NOMO-1 (cell line): ENCODE measurements at regions not wholly inside any gene's neighbourhood (a gene's known extent, or its start where the extent isn't known, plus 50 kb on each side); places are given as distances from the start of the nearest gene placed in this dataset.

Experiments
- DNase-seq, 2 experiments: peaks; one replicate each; lab custom pipeline; 2025; ENCODE audit not compliant: unreplicated experiment in 2 of 2; lab: John Stamatoyannopoulos, UW

GRCh38 chrX:80098038-80098437, 83.5 kb downstream of the TBX22 start:
- DNase-seq: no peak

- DNase-seq: no peak
These were observed 105.8 kb downstream of the TBX22 start for GRCh38 chrX:80120335-80120734.

- no peak for DNase-seq
These were observed 124.4 kb downstream of the TBX22 start for GRCh38 chrX:80138938-80139337.

GRCh38 chrX:80139564-80139963, 125.0 kb downstream of the TBX22 start:
- no peak for DNase-seq

GRCh38 chrX:80170581-80170980, 156.0 kb downstream of the TBX22 start:
- DNase-seq: no peak

- no peak for DNase-seq
These were observed 158.7 kb downstream of the TBX22 start for GRCh38 chrX:80173261-80173660.

- no peak for DNase-seq
These were observed 160.5 kb downstream of the TBX22 start for GRCh38 chrX:80174925-80175574.

GRCh38 chrX:80181079-80181478, 166.5 kb downstream of the TBX22 start:
- DNase-seq: no peak

GRCh38 chrX:80184854-80185253, 170.3 kb downstream of the TBX22 start:
- DNase-seq: no peak

- no peak for DNase-seq
These were observed 192.1 kb downstream of the TBX22 start for GRCh38 chrX:80206647-80207046.

GRCh38 chrX:80207327-80207726, 192.8 kb downstream of the TBX22 start:
- DNase-seq: no peak

- no peak for DNase-seq
These were observed 201.5 kb downstream of the TBX22 start for GRCh38 chrX:80216086-80216485.

GRCh38 chrX:80223982-80224579, 196.2 kb upstream of the TENT5D start:
- DNase-seq: peak; percentile 28 to 47

GRCh38 chrX:80229626-80230025, 190.6 kb upstream of the TENT5D start:
- no peak for DNase-seq

- no peak for DNase-seq
These were observed 183.2 kb upstream of the TENT5D start for GRCh38 chrX:80237072-80237471.

GRCh38 chrX:80246271-80246670, 174.0 kb upstream of the TENT5D start:
- no peak for DNase-seq

GRCh38 chrX:80266287-80266686, 154.0 kb upstream of the TENT5D start:
- no peak for DNase-seq

GRCh38 chrX:80266979-80267378, 153.3 kb upstream of the TENT5D start:
- DNase-seq: no peak

- no peak for DNase-seq
These were observed 152.5 kb upstream of the TENT5D start for GRCh38 chrX:80267790-80268189.

- no peak for DNase-seq
These were observed 137.7 kb upstream of the TENT5D start for GRCh38 chrX:80282535-80282934.

- DNase-seq: no peak
These were observed 135.0 kb upstream of the TENT5D start for GRCh38 chrX:80285131-80285773.

GRCh38 chrX:80290834-80291233, 129.4 kb upstream of the TENT5D start:
- DNase-seq: no peak
